ENCODE measurements at regions not wholly inside any gene's neighbourhood (a gene's known extent, or its start where the extent isn't known, plus 50 kb on each side); places are given as distances from the start of the nearest gene placed in this dataset.

GRCh38 chr13:64075543-64076271 is 2660.1 kb upstream of the PCDH20 start:
- Histone ChIP-seq H2BK120ac (ENCODE audit: low read depth, low read length, poor library complexity, severe bottlenecking) (no peak overlapping the region), H3K27ac (ENCODE audit: insufficient read length, low read depth, low read length) (no peak overlapping the region), H4K20me1 (ENCODE audit: control insufficient read depth, insufficient read depth, insufficient read length) (no peaks in the 10 kb centered on the region), H3K79me2 (ENCODE audit: insufficient read depth, low read length) (no peaks in the 10 kb centered on the region), H3K4me2 (ENCODE audit: insufficient read depth, insufficient read length, low read length) (no peak overlapping the region), H2AK5ac (ENCODE audit: insufficient read length, low read length) (no peak overlapping the region), H2BK5ac (ENCODE audit: insufficient read length, low read length) (no peak overlapping the region), H3K9me3 (ENCODE audit: control insufficient read depth, low read depth, low read length) (no peaks in the 10 kb centered on the region), H4K5ac (ENCODE audit: insufficient read length, low read depth, low read length) (no peak overlapping the region), H3K18ac (ENCODE audit: insufficient read length, low read depth, low read length) (no peak overlapping the region), H2BK20ac (ENCODE audit: low read depth, low read length, poor library complexity, severe bottlenecking) (no peak overlapping the region), H2AFZ (ENCODE audit: low read length) (no peak overlapping the region), H3K79me1 (ENCODE audit: insufficient read depth, low read depth, low read length, poor library complexity, severe bottlenecking) (no peaks in the 10 kb centered on the region), H3K56ac (ENCODE audit: insufficient read length, low read depth, low read length) (no peak overlapping the region), H3T11ph (ENCODE audit: low read length) (no peak overlapping the region), H2BK12ac (ENCODE audit: insufficient read length, low read depth, low read length) (no peak overlapping the region), H3K27me3 (ENCODE audit: insufficient read depth, low read length) (no peaks in the 10 kb centered on the region), H3K14ac (ENCODE audit: insufficient read depth, low read length) (no peak overlapping the region), H4K8ac (replicated peaks; ENCODE audit: insufficient read length, low read depth, low read length) (no peak overlapping the region), H2BK15ac (ENCODE audit: low read depth, low read length) (no peak overlapping the region), H3K9ac (ENCODE audit: extremely low read depth, insufficient read length, low read length) (no peak overlapping the region), H3K23ac (ENCODE audit: insufficient read length, low read depth, low read length) (no peak overlapping the region), H4K91ac (ENCODE audit: insufficient read length, low read depth, low read length) (no peak overlapping the region), H3K4me1 (ENCODE audit: insufficient read depth, low read length) (no peaks in the 10 kb centered on the region), H3K23me2 (ENCODE audit: insufficient read length, low read depth, low read length, poor library complexity, severe bottlenecking) (no peaks in the 10 kb centered on the region), H3K4ac (ENCODE audit: low read depth, low read length) (no peak overlapping the region)
- Mint-ChIP-seq H3K9me3 (peaks cover 4% of the 10 kb centered on the region in 2 experiments; a peak in 3 of 5 replicates), H3K27me3 (ENCODE audit: low read depth) (no peaks in the 10 kb centered on the region), H3K27ac (no peak overlapping the region), H3K4me1 (no peaks in the 10 kb centered on the region), H3K4me3 (no peak overlapping the region), H3K36me3 (ENCODE audit: insufficient read depth in 1 of 3, low read depth in 3 of 3) (peaks cover 0 to 12% (median 0%) of the 10 kb centered on the region in 3 experiments; a peak in 3 of 7 replicates)
- TF ChIP-seq CTCF (conservative IDR thresholded peaks at IDR 0.05) = no peak
- WGBS (ENCODE audit: extremely low coverage, insufficient read length, low lambda C conversion rate) = no CpG with 5 or more reads among the region's 14 CpGs
- DNase-seq = no peak
